Transverse colon (tissue), 4 donors: ENCODE measurements at regions not wholly inside any gene's neighbourhood (a gene's known extent, or its start where the extent isn't known, plus 50 kb on each side); places are given as distances from the start of the nearest gene placed in this dataset.
"Not testable (repeated sequence)": the region's sequence is repeated elsewhere in the genome, so short reads cannot be mapped to it uniquely, and the experiment has no call there.

ENCODE experiments used
- DNase-seq: peaks from one replicate; pipeline ENCODE4 v3.0.0-alpha.2; 2019
- H3K27ac ChIP-seq, 4 donors: fragments of 200-600 bp; sonication (generic); 2 replicates each; pipeline ENCODE4 v1.5.1; 2016 to 2018; ENCODE audit warnings: inconsistent platforms in 4 of 4
- H3K27me3 ChIP-seq: fragments of 200-600 bp; sonication (generic); 2 replicates; pipeline ENCODE4 v1.5.1; 2017; ENCODE audit warnings: inconsistent platforms
- H3K36me3 ChIP-seq, 4 donors: fragments of 200-600 bp; sonication (generic); 2 replicates each; pipeline ENCODE4 v1.5.1; 2017 to 2019; ENCODE audit warnings: inconsistent platforms in 4 of 4
- H3K4me1 ChIP-seq, 4 donors: fragments of 200-600 bp; sonication (generic); 2 replicates each; pipeline ENCODE4 v1.5.1; 2017 to 2020; ENCODE audit warnings: inconsistent platforms in 4 of 4
- H3K4me3 ChIP-seq, 4 donors: fragments of 200-600 bp; sonication (generic); 1 replicate in 1 of 4; 2 replicates in 3 of 4; pipeline versions ENCODE4 v1.5.1 to v1.6.1; 2017 to 2019; ENCODE audit warnings: inconsistent platforms in 4 of 4
- H3K9me3 ChIP-seq, 2 donors: fragments of 200-600 bp; sonication (generic); 2 replicates each; pipeline ENCODE4 v1.5.1; 2017 to 2019; ENCODE audit warnings: inconsistent platforms in 2 of 2
- CTCF ChIP-seq, 5 experiments: fragments of 200-600 bp in 3 of 5; fragments of 450-650 bp in 2 of 5; sonication (generic) in 3 of 5; IDR thresholded peaks; 1 replicate in 2 of 5; 2 replicates in 3 of 5; pipeline ENCODE4 v1.5.1; 2016 to 2017; ENCODE audit warnings: antibody characterized with exemption in 5 of 5, inconsistent platforms in 3 of 5, mild to moderate bottlenecking in 2 of 5, moderate library complexity in 1 of 5
- EP300 ChIP-seq: sonication (generic); formaldehyde crosslinking; IDR thresholded peaks from one replicate; pipeline ENCODE4 v1.6.1; 2017; ENCODE audit warnings: antibody characterized with exemption, low read depth
- POLR2A ChIP-seq: fragments of 450-650 bp; IDR thresholded peaks from one replicate; pipeline ENCODE4 v1.6.1; 2016; ENCODE audit warnings: antibody characterized with exemption, mild to moderate bottlenecking, moderate library complexity
- POLR2AphosphoS5 ChIP-seq, 3 donors: sonication (generic); formaldehyde crosslinking; IDR thresholded peaks; one replicate each; pipeline ENCODE4 v1.6.1; 2016; ENCODE audit warnings: antibody characterized with exemption in 3 of 3
- WGBS, 2 donors: methylation state at CpG; one replicate each; pipeline ENCODE4 v1.1.5; 2018; ENCODE audit warnings: low coverage in 1 of 2; 5-methylcytosine and 5-hydroxymethylcytosine counted together
- in situ Hi-C, 4 donors: fragments of 200-750 bp; cut with MboI; loops; one replicate each; pipeline versions ENCODE4 v1.15.0 to v1.15.1; 2017; ENCODE audit warnings: low sequenced_read_pairs in 3 of 4, low pct_ligation_motif_present in 1 of 4, low pct_unique_long_range_greater_than_20kb in 1 of 4
- intact Hi-C: fragments of 100-400 bp; cut with DNase I; formaldehyde crosslinking; loops from one replicate; pipeline ENCODE4 v1.15.1; 2023; ENCODE audit warnings: low total_unique reads

GRCh38 chr4:111070390-111070789, 447.5 kb upstream of the PITX2 start:
- no peak for DNase-seq
- Histone ChIP-seq H3K9me3 (no peaks in the 10 kb centered on the region), H3K4me3 (no peak overlapping the region), H3K36me3 (no peaks in the 10 kb centered on the region), H3K27ac (no peak overlapping the region), H3K4me1 (no peaks in the 10 kb centered on the region), H3K27me3 (no peaks in the 10 kb centered on the region)
- intact Hi-C loops (no loop called here), in situ Hi-C loops (no loop called here)
- TF ChIP-seq CTCF (IDR thresholded peaks at IDR 0.05) (no peak), POLR2AphosphoS5 (IDR thresholded peaks at IDR 0.05) (no peak), EP300 (no peak), POLR2A (no peak)
- 66 to 75% methylated on average over 2 to 4 of the region's 4 CpGs for WGBS, 2 donors

- Histone ChIP-seq H3K4me1 (no peaks in the 10 kb centered on the region), H3K36me3 (no peaks in the 10 kb centered on the region), H3K4me3 (no peak overlapping the region), H3K9me3 (no peaks in the 10 kb centered on the region), H3K27ac (no peak overlapping the region), H3K27me3 (no peaks in the 10 kb centered on the region)
- in situ Hi-C loops, result no loop called here
- TF ChIP-seq CTCF (IDR thresholded peaks at IDR 0.05) (no peak), POLR2AphosphoS5 (IDR thresholded peaks at IDR 0.05) (no peak), POLR2A (no peak), EP300 (no peak)
- intact Hi-C loops, result no loop called here
- DNase-seq, result no peak
- 82 to 100% methylated on average over 1 to 8 of the region's 12 CpGs for WGBS, 2 donors
Measured at GRCh38 chr4:111074523-111075114, 451.7 kb upstream of the PITX2 start.

- DNase-seq, H3K4me3 ChIP-seq, intact Hi-C loops, H3K4me1 ChIP-seq, H3K9me3 ChIP-seq, H3K27ac ChIP-seq, H3K27me3 ChIP-seq, H3K36me3 ChIP-seq, in situ Hi-C loops: not testable (repeated sequence)
- 49 to 67% methylated on average over 1 of the region's 1 CpG for WGBS, 2 donors
Measured at GRCh38 chr4:111076299-111076698, 453.4 kb upstream of the PITX2 start.

- H3K36me3 ChIP-seq, result no peaks in the 10 kb centered on the region
- TF ChIP-seq POLR2AphosphoS5 (IDR thresholded peaks at IDR 0.05) (no peak), CTCF (IDR thresholded peaks at IDR 0.05) (no peak), POLR2A (no peak), EP300 (no peak)
- H3K9me3 ChIP-seq, result no peaks in the 10 kb centered on the region
- no peaks in the 10 kb centered on the region for H3K4me1 ChIP-seq
- no peak overlapping the region for H3K4me3 ChIP-seq
- DNase-seq, result no peak
- H3K27ac ChIP-seq, result no peak overlapping the region
- no peaks in the 10 kb centered on the region for H3K27me3 ChIP-seq
- in situ Hi-C loops, result no loop called here
- 58% methylated on average over 1 of the region's 1 CpG; no CpG with 5 or more reads in 1 of the 2 donors for WGBS, 2 donors
- intact Hi-C loops, result no loop called here
Measured at GRCh38 chr4:111108153-111108552, 485.3 kb upstream of the PITX2 start.

GRCh38 chr4:111113591-111113990, 490.7 kb upstream of the PITX2 start:
- H3K4me1 ChIP-seq, result no peaks in the 10 kb centered on the region

More at GRCh38 chr4:111113591-111113990, 490.7 kb upstream of the PITX2 start:
- in situ Hi-C loops, result no loop called here
- Histone ChIP-seq H3K9me3 (no peaks in the 10 kb centered on the region), H3K27ac (no peak overlapping the region), H3K36me3 (no peaks in the 10 kb centered on the region), H3K27me3 (no peaks in the 10 kb centered on the region), H3K4me3 (no peak overlapping the region)
- DNase-seq, result no peak
- TF ChIP-seq CTCF (IDR thresholded peaks at IDR 0.05) (no peak), EP300 (no peak), POLR2AphosphoS5 (IDR thresholded peaks at IDR 0.05) (no peak), POLR2A (no peak)
- intact Hi-C loops, result no loop called here
- WGBS, 2 donors, result 82 to 86% methylated on average over 3 of the region's 3 CpGs
